Lower leg skin (tissue), 3 donors: ENCODE measurements at regions not wholly inside any gene's neighbourhood (a gene's known extent, or its start where the extent isn't known, plus 50 kb on each side); places are given as distances from the start of the nearest gene placed in this dataset.

Experiments used
- CTCF ChIP-seq, 3 donors: fragments of 450-650 bp; IDR thresholded peaks; one replicate each; pipeline ENCODE4 v1.5.1; 2016; ENCODE audit warnings: antibody characterized with exemption in 3 of 3, mild to moderate bottlenecking in 3 of 3, moderate library complexity in 2 of 3
- POLR2A ChIP-seq, 2 donors: fragments of 450-650 bp; IDR thresholded peaks; one replicate each; pipeline ENCODE4 v1.6.1; 2016 to 2017; ENCODE audit warnings: antibody characterized with exemption in 2 of 2, mild to moderate bottlenecking in 1 of 2, moderate library complexity in 1 of 2

- TF ChIP-seq CTCF (IDR thresholded peaks at IDR 0.05) = no peak
- TF ChIP-seq POLR2A (IDR thresholded peaks at IDR 0.05) = no peak
These were observed 172.9 kb upstream of the AVPR1A start for GRCh38 chr12:63323942-63324341.
